ENCODE measurements at regions not wholly inside any gene's neighbourhood (a gene's known extent, or its start where the extent isn't known, plus 50 kb on each side); places are given as distances from the start of the nearest gene placed in this dataset.

- intact Hi-C loops (cut with micrococcal nuclease) (no loop called here), dilution Hi-C loops (cut with MboI; ENCODE audit: extremely low pct_ligation_motif_present, low sequenced_read_pairs) (no loop called here)
- TF ChIP-seq, protein P1, sequence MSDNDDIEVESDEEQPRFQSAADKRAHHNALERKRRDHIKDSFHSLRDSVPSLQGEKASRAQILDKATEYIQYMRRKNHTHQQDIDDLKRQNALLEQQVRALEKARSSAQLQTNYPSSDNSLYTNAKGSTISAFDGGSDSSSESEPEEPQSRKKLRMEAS (IDR thresholded peaks at IDR 0.05; ENCODE audit: insufficient read depth, insufficient read length) = no peak
- no peak for TF ChIP-seq EZH2 (IDR thresholded peaks at IDR 0.05; ENCODE audit: borderline replicate concordance, low read depth, low read length, severe bottlenecking)
- H3K4me3 ChIP-seq (replicated peaks in 1 of 3; ENCODE audit: insufficient read depth in 1 of 3, low read depth in 1 of 3, low read length in 3 of 3) = no peak overlapping the region
- BruUV-seq (replicated peaks) = no TSS peak
- H3K36me3 ChIP-seq (ENCODE audit: control insufficient read depth in 2 of 2, extremely low read depth in 1 of 2, insufficient read depth in 2 of 2, low read length in 2 of 2) = no peaks in the 10 kb centered on the region
- no peaks in the 10 kb centered on the region for H3K79me2 ChIP-seq (ENCODE audit: control insufficient read depth, insufficient read depth, low read length)
- no peak overlapping the region for H3K4me2 ChIP-seq (ENCODE audit: insufficient read depth, low read length)
- DNase-seq (ENCODE audit: low read depth, low spot score) = no peak
- POLR2A ChIA-PET = no interaction called here
- no peak overlapping the region for H3K9ac ChIP-seq (replicated peaks; ENCODE audit: extremely low read depth, insufficient read depth, low read length)
- H3K27me3 ChIP-seq (ENCODE audit: control insufficient read depth in 2 of 2, insufficient read depth in 2 of 2, low read length in 2 of 2) = no peaks in the 10 kb centered on the region
- CTCF ChIA-PET = no interaction called here
- H2AFZ ChIP-seq (ENCODE audit: low read depth, low read length) = no peak overlapping the region
- no peaks in the 10 kb centered on the region for H3K9me1 ChIP-seq (replicated peaks; ENCODE audit: control insufficient read depth, extremely low read depth, insufficient read depth, low read length)
- no peaks in the 10 kb centered on the region for H4K20me1 ChIP-seq (replicated peaks; ENCODE audit: control insufficient read depth, extremely low read depth, insufficient read depth, low read length)
- FAIRE-seq = no peak
- H3K4me1 ChIP-seq (ENCODE audit: control insufficient read depth, extremely low read depth, insufficient read depth, low read length) = no peaks in the 10 kb centered on the region
- H3K27ac ChIP-seq (ENCODE audit: insufficient read depth, low read depth, low read length) = no peak overlapping the region
- peaks cover 12% of the 10 kb centered on the region for H3K9me3 ChIP-seq (replicated peaks; ENCODE audit: control insufficient read depth, insufficient read depth, low read length)
Observed at GRCh38 chr11:91664521-91664920, 560.1 kb upstream of the FAT3 start.

DNA sequence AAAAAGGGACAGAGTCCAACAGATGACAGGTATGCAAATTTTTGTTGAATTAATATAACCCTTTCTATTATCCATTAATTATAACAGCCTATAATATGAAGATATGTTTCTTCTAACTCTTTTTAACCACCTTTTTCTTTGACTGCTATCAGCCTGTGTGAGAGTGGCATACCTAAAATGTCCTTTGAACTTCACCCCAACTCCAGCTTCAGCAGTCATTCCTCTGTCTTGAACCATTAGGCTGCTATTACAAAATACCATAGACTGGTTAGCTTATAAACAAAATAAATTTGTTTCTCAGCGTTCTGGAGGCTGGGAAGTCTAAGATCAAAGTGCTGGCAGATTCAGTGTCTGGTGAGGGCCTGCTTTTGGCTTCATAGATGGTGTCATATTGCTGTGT is 564.6 kb upstream of the FAT3 start:
- H3K4me3 ChIP-seq (replicated peaks in 1 of 3; ENCODE audit: insufficient read depth in 1 of 3, low read depth in 1 of 3, low read length in 3 of 3) = no peak overlapping the region
- FAIRE-seq (no peak), DNase-seq (ENCODE audit: low read depth, low spot score) (no peak)
- no peaks in the 10 kb centered on the region for H4K20me1 ChIP-seq (replicated peaks; ENCODE audit: control insufficient read depth, extremely low read depth, insufficient read depth, low read length)
- CTCF ChIA-PET = no interaction called here
- POLR2A ChIA-PET = no interaction called here
- H2AFZ ChIP-seq (ENCODE audit: low read depth, low read length) = no peak overlapping the region
- peaks cover 4% of the 10 kb centered on the region for H3K9me3 ChIP-seq (replicated peaks; ENCODE audit: control insufficient read depth, insufficient read depth, low read length)
- H3K4me2 ChIP-seq (ENCODE audit: insufficient read depth, low read length) = no peak overlapping the region
- no TSS peak for BruUV-seq (replicated peaks)
- TF ChIP-seq FOS (IDR thresholded peaks at IDR 0.05; ENCODE audit: borderline replicate concordance, insufficient read depth, low read length) = no peak
- TF ChIP-seq POLR2A (IDR thresholded peaks at IDR 0.05; ENCODE audit: low read depth, low read length) = no peak
- TF ChIP-seq, protein P2, sequence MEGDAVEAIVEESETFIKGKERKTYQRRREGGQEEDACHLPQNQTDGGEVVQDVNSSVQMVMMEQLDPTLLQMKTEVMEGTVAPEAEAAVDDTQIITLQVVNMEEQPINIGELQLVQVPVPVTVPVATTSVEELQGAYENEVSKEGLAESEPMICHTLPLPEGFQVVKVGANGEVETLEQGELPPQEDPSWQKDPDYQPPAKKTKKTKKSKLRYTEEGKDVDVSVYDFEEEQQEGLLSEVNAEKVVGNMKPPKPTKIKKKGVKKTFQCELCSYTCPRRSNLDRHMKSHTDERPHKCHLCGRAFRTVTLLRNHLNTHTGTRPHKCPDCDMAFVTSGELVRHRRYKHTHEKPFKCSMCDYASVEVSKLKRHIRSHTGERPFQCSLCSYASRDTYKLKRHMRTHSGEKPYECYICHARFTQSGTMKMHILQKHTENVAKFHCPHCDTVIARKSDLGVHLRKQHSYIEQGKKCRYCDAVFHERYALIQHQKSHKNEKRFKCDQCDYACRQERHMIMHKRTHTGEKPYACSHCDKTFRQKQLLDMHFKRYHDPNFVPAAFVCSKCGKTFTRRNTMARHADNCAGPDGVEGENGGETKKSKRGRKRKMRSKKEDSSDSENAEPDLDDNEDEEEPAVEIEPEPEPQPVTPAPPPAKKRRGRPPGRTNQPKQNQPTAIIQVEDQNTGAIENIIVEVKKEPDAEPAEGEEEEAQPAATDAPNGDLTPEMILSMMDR (IDR thresholded peaks at IDR 0.05; ENCODE audit: extremely low read depth in 1 of 2, insufficient read depth in 1 of 2, low read depth in 1 of 2, low read length in 2 of 2) = no peak
- TF ChIP-seq EZH2 (IDR thresholded peaks at IDR 0.05; ENCODE audit: borderline replicate concordance, low read depth, low read length, severe bottlenecking) = no peak
- TF ChIP-seq MYC (IDR thresholded peaks at IDR 0.05; ENCODE audit: low read depth, low read length) = no peak
- TF ChIP-seq JUN (IDR thresholded peaks at IDR 0.05; ENCODE audit: borderline replicate concordance, insufficient read depth, insufficient read length, low read depth) = no peak
- no peak for TF ChIP-seq GATA2 (IDR thresholded peaks at IDR 0.05; ENCODE audit: insufficient read depth, insufficient read length, low read depth, low read length)
- no peak for TF ChIP-seq POLR2AphosphoS5 (IDR thresholded peaks at IDR 0.05; ENCODE audit: insufficient read depth, low read depth, low read length)
- TF ChIP-seq, protein P1 (IDR thresholded peaks at IDR 0.05; ENCODE audit: insufficient read depth, insufficient read length) = no peak
- no peaks in the 10 kb centered on the region for H3K4me1 ChIP-seq (ENCODE audit: control insufficient read depth, extremely low read depth, insufficient read depth, low read length)
- H3K36me3 ChIP-seq (ENCODE audit: control insufficient read depth in 2 of 2, extremely low read depth in 1 of 2, insufficient read depth in 2 of 2, low read length in 2 of 2) = no peaks in the 10 kb centered on the region
- H3K79me2 ChIP-seq (ENCODE audit: control insufficient read depth, insufficient read depth, low read length) = no peaks in the 10 kb centered on the region
- no peaks in the 10 kb centered on the region for H3K9me1 ChIP-seq (replicated peaks; ENCODE audit: control insufficient read depth, extremely low read depth, insufficient read depth, low read length)
- dilution Hi-C loops (cut with MboI; ENCODE audit: extremely low pct_ligation_motif_present, low sequenced_read_pairs) = no loop called here
- no peak overlapping the region for H3K27ac ChIP-seq (ENCODE audit: insufficient read depth, low read depth, low read length)
- intact Hi-C loops (cut with micrococcal nuclease) = no loop called here
- no peaks in the 10 kb centered on the region for H3K27me3 ChIP-seq (ENCODE audit: control insufficient read depth in 2 of 2, insufficient read depth in 2 of 2, low read length in 2 of 2)
- H3K9ac ChIP-seq (replicated peaks; ENCODE audit: extremely low read depth, insufficient read depth, low read length) = no peak overlapping the region

All from endothelial cell of umbilical vein (primary cell).